ENCODE measurements at regions not wholly inside any gene's neighbourhood (a gene's known extent, or its start where the extent isn't known, plus 50 kb on each side); places are given as distances from the start of the nearest gene placed in this dataset.

- TF ChIP-seq CTCF (IDR thresholded peaks at IDR 0.05) = no peak
- TF ChIP-seq FOXP4 (CRISPR knock-in tag; IDR thresholded peaks at IDR 0.05) = no peak
- no peak for TF ChIP-seq ETV6 (CRISPR knock-in tag; IDR thresholded peaks at IDR 0.05)
- TF ChIP-seq ZNF138 (CRISPR knock-in tag; conservative IDR thresholded peaks at IDR 0.05) = no peak
- TF ChIP-seq GABPB1 (CRISPR knock-in tag; IDR thresholded peaks at IDR 0.05) = no peak
- TF ChIP-seq STAT6 (CRISPR knock-in tag; conservative IDR thresholded peaks at IDR 0.05; ENCODE audit: low read depth) = no peak
These were observed 620.7 kb upstream of the BTBD3 start for GRCh38 chr20:11296951-11297350.
